Tibial nerve (tissue), 4 donors: ENCODE measurements at regions not wholly inside any gene's neighbourhood (a gene's known extent, or its start where the extent isn't known, plus 50 kb on each side); places are given as distances from the start of the nearest gene placed in this dataset.
A peak's percentile ranks its signal among the peaks of the same experiment; 100 is the strongest.
"Not testable (repeated sequence)": the region's sequence is repeated elsewhere in the genome, so short reads cannot be mapped to it uniquely, and the experiment has no call there.

Experiments used
- DNase-seq, 2 donors: peaks; one replicate each; pipeline ENCODE4 v3.0.0-alpha.2; 2019; ENCODE audit warnings: low spot score in 2 of 2
- H3K27ac ChIP-seq, 4 donors: fragments of 200-600 bp; sonication (generic) in 3 of 4; one replicate each; pipeline ENCODE4 v1.5.1; 2017 to 2019; ENCODE audit warnings: mild to moderate bottlenecking in 1 of 4
- H3K27me3 ChIP-seq, 2 donors: fragments of 200-600 bp; sonication (generic) in 1 of 2; one replicate each; pipeline versions ENCODE4 v1.5.1 to v1.6.0; 2017 to 2019
- H3K36me3 ChIP-seq, 3 donors: fragments of 200-600 bp; sonication (generic); one replicate each; pipeline ENCODE4 v1.5.1; 2018 to 2019
- H3K4me1 ChIP-seq, 4 donors: fragments of 200-600 bp; sonication (generic) in 3 of 4; one replicate each; pipeline ENCODE4 v1.5.1; 2017 to 2019
- H3K4me3 ChIP-seq, 4 donors: fragments of 200-600 bp; sonication (generic) in 3 of 4; one replicate each; pipeline ENCODE4 v1.5.1; 2017 to 2019; ENCODE audit warnings: mild to moderate bottlenecking in 1 of 4, moderate library complexity in 1 of 4
- H3K9me3 ChIP-seq, 4 donors: fragments of 200-600 bp; sonication (generic) in 3 of 4; one replicate each; pipeline ENCODE4 v1.5.1; 2017 to 2019
- EP300 ChIP-seq, 2 donors: sonication (generic); formaldehyde crosslinking; IDR thresholded peaks; one replicate each; pipeline ENCODE4 v1.6.1; 2017; ENCODE audit warnings: antibody characterized with exemption in 2 of 2, mild to moderate bottlenecking in 1 of 2
- POLR2A ChIP-seq, 2 donors: fragments of 450-650 bp; IDR thresholded peaks; one replicate each; pipeline ENCODE4 v1.6.1; 2017; ENCODE audit warnings: antibody characterized with exemption in 2 of 2, mild to moderate bottlenecking in 2 of 2, moderate library complexity in 2 of 2
- WGBS, 2 donors: methylation state at CpG; one replicate each; pipeline ENCODE4 v1.1.5; 2018; 5-methylcytosine and 5-hydroxymethylcytosine counted together
- TF ChIP-seq, protein P1 (sequence below), 5 experiments: fragments of 200-600 bp in 3 of 5; fragments of 450-650 bp in 2 of 5; sonication (generic) in 3 of 5; IDR thresholded peaks; one replicate each; pipeline ENCODE4 v1.5.1; 2016 to 2019; ENCODE audit warnings: antibody characterized with exemption in 5 of 5, mild to moderate bottlenecking in 3 of 5, moderate library complexity in 2 of 5

DNA sequence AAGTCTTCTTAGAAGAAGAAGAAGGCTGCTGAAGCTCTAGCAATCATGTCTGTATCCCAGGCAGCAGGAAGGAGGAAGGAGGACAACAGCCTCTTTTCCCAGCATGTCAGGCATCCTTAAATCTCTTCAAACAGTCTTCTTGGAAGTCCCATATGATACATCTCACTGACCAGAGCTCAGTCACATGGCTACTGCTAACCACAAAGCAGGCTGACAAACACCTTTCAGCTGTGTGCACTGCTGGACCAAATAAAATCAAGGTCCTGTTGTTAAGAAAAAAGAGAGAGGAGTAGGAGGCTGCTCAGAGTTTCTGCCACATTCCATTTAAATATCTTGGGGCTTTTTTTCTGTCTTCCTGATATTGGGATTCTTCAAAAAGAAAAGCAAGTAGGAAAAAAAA, 203.4 kb upstream of the PELI2 start:
- DNase-seq = no peak
- no peaks in the 10 kb centered on the region for H3K36me3 ChIP-seq
- H3K4me3 ChIP-seq = no peak overlapping the region
- no peaks in the 10 kb centered on the region for H3K9me3 ChIP-seq
- no peak for TF ChIP-seq EP300 (IDR thresholded peaks at IDR 0.05)
- TF ChIP-seq, protein P1, sequence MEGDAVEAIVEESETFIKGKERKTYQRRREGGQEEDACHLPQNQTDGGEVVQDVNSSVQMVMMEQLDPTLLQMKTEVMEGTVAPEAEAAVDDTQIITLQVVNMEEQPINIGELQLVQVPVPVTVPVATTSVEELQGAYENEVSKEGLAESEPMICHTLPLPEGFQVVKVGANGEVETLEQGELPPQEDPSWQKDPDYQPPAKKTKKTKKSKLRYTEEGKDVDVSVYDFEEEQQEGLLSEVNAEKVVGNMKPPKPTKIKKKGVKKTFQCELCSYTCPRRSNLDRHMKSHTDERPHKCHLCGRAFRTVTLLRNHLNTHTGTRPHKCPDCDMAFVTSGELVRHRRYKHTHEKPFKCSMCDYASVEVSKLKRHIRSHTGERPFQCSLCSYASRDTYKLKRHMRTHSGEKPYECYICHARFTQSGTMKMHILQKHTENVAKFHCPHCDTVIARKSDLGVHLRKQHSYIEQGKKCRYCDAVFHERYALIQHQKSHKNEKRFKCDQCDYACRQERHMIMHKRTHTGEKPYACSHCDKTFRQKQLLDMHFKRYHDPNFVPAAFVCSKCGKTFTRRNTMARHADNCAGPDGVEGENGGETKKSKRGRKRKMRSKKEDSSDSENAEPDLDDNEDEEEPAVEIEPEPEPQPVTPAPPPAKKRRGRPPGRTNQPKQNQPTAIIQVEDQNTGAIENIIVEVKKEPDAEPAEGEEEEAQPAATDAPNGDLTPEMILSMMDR (IDR thresholded peaks at IDR 0.05) = no peak
- no peak for TF ChIP-seq POLR2A (IDR thresholded peaks at IDR 0.05)
- no peaks in the 10 kb centered on the region for H3K27me3 ChIP-seq
- H3K27ac ChIP-seq = peak overlapping the region in 2 of 4 donors; percentile 33 to 68
- H3K4me1 ChIP-seq = peaks cover 0 to 40% (median 3%) of the 10 kb centered on the region in 4 donors

DNA sequence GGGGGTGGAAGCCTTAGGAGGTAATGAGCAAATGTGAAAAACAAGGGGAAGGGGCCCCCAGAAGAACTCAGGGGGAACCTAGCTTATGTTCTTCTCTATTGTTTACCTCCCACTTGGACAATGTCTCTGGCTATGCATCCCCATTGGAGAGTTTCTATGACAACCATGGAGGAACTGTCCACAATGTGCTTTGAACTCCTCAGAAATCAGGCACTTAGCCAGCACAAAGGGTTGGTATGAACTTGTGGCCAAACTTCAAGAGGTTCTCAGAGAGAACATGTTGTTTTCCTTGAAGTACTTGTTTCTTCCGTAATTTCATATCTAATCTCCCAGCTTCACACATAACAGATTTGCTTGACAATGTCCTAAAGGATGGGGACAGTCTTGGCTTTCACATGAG, 202.8 kb upstream of the PELI2 start:
- WGBS, 2 donors = 76 to 87% methylated on average over 1 of the region's 1 CpG

DNA sequence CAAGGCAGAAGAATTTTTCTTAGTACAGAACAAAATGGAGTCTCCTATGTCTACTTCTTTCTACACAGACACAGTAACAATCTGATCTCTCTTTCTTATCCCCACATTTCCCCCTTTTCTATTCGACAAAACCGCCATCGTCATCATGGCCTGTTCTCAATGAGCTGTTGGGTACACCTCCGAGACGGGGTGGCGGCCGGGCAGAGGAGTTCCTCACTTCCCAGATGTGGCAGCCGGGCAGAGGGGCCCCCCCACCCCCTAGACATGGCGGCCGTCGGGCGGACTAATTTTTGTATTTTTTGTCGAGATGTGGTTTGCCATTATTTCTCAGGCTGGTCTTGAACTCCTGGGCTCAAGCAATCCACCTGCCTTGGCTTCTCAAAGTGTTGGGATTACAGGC, 198.4 kb upstream of the PELI2 start:
- DNase-seq, H3K36me3 ChIP-seq, H3K9me3 ChIP-seq, H3K27ac ChIP-seq, H3K4me1 ChIP-seq, H3K4me3 ChIP-seq, H3K27me3 ChIP-seq: not testable (repeated sequence)
- 90 to 92% methylated on average over 13 of the region's 13 CpGs for WGBS, 2 donors

More for the DNA sequence above, 202.8 kb upstream of the PELI2 start:
- TF ChIP-seq EP300 (IDR thresholded peaks at IDR 0.05) = peak in 1 of 2 donors; percentile 18
- TF ChIP-seq POLR2A (IDR thresholded peaks at IDR 0.05) = no peak
- no peaks in the 10 kb centered on the region for H3K9me3 ChIP-seq
- H3K27me3 ChIP-seq = no peaks in the 10 kb centered on the region
- DNase-seq = peak in 1 of 2 donors; percentile 14
- H3K4me1 ChIP-seq = peaks cover 0 to 38% (median 3%) of the 10 kb centered on the region in 4 donors
- H3K27ac ChIP-seq = no peak overlapping the region
- H3K36me3 ChIP-seq = no peaks in the 10 kb centered on the region
- H3K4me3 ChIP-seq = no peak overlapping the region

DNA sequence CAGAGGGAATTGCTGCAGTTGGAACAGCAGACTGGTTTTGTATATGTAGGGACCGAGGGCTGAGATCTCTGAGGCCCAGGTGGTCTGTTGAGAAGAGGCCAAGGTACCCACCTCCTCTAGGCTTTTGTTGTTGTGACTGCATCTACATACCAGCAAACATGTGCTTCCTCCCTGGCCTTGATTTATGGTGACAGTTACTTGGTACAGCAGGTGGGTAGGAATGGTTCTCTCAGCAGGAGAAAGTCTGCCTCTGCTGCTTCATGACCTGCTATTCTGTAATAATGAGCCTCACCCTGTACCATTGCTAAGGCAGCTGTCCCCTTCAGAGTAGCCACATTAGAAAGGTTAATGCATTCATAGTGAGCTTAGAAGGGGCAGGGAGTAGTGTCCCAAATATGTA, 196.7 kb upstream of the PELI2 start:
- Histone ChIP-seq H3K36me3 (no peaks in the 10 kb centered on the region), H3K27ac (no peak overlapping the region), H3K9me3 (no peaks in the 10 kb centered on the region), H3K4me1 (no peaks in the 10 kb centered on the region), H3K27me3 (no peaks in the 10 kb centered on the region), H3K4me3 (no peak overlapping the region)
- 33 to 67% methylated on average over 1 of the region's 1 CpG for WGBS, 2 donors
- DNase-seq = no peak
- TF ChIP-seq POLR2A (IDR thresholded peaks at IDR 0.05) (no peak), EP300 (IDR thresholded peaks at IDR 0.05) (no peak)
- TF ChIP-seq, protein P1 (IDR thresholded peaks at IDR 0.05) = no peak

DNA sequence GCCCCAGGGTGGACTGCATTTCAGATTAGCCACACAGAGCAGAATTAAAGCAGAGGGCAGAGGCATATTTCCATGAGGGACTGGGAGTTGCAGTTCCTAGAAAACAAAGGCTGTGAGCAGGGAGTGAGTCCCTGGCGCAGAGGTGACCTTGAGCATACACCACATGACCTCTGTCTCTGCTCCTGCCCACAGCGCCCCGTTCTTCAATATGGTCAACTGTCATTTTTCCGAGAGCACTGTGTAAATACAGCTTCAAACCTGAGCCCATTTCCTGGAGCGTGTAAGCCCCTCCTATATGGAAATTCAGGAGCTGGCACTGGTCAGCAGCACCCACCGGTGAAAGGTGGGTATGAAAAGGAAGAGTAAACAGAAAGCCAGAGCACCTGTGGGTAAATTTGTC, 192.2 kb upstream of the PELI2 start:
- Histone ChIP-seq H3K4me1 (peaks cover 0 to 4% (median 0%) of the 10 kb centered on the region in 4 donors), H3K27ac (no peak overlapping the region), H3K36me3 (no peaks in the 10 kb centered on the region), H3K27me3 (no peaks in the 10 kb centered on the region), H3K4me3 (no peak overlapping the region), H3K9me3 (no peaks in the 10 kb centered on the region)
- DNase-seq = no peak
- 54 to 63% methylated on average over 6 of the region's 6 CpGs for WGBS, 2 donors
- TF ChIP-seq, protein P1 (IDR thresholded peaks at IDR 0.05) = no peak
- TF ChIP-seq POLR2A (IDR thresholded peaks at IDR 0.05) = no peak
- no peak for TF ChIP-seq EP300 (IDR thresholded peaks at IDR 0.05)

DNA sequence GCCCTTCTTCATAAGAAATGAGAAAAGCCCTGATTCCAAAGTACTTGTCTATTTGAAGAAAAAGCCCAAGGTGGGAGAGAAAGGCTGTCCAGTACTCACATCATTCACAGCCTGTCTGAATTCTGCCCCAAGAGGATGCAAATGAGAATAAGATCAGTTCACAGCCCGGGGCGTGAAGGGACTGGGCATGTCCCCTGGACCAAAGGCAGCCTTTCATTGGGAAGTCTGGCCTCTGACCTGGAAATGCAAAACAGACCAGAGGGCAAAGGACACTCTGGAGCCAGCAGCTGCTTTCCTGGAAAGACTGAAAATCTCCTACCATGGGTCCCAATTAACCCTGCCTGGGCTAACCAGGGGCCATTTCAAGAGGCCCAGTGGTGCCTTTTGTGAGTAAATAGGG, 191.2 kb upstream of the PELI2 start:
- Histone ChIP-seq H3K9me3 (no peaks in the 10 kb centered on the region), H3K27me3 (no peaks in the 10 kb centered on the region), H3K4me3 (no peak overlapping the region), H3K36me3 (no peaks in the 10 kb centered on the region), H3K4me1 (peaks cover 0 to 4% (median 0%) of the 10 kb centered on the region in 4 donors), H3K27ac (no peak overlapping the region)
- no peak for DNase-seq
- TF ChIP-seq EP300 (IDR thresholded peaks at IDR 0.05) (no peak), POLR2A (IDR thresholded peaks at IDR 0.05) (no peak)
- TF ChIP-seq, protein P1 (IDR thresholded peaks at IDR 0.05) = no peak
- 23 to 32% methylated on average over 2 of the region's 2 CpGs for WGBS, 2 donors
